GM18505 (cell line): ENCODE measurements at regions not wholly inside any gene's neighbourhood (a gene's known extent, or its start where the extent isn't known, plus 50 kb on each side); places are given as distances from the start of the nearest gene placed in this dataset.

ENCODE experiments used
- ATAC-seq: cut with Tn5 transposase; IDR thresholded peaks from one replicate; pipeline ENCODE4 v1.9.1; 2021; ENCODE audit not compliant: unreplicated experiment
- POLR2A ChIP-seq: IDR thresholded peaks from 4 replicates; pipeline ENCODE4 v1.6.1; 2011; ENCODE audit warnings: borderline replicate concordance; ENCODE audit not compliant: insufficient read depth, insufficient read length; ENCODE audit errors: extremely low read depth

DNA sequence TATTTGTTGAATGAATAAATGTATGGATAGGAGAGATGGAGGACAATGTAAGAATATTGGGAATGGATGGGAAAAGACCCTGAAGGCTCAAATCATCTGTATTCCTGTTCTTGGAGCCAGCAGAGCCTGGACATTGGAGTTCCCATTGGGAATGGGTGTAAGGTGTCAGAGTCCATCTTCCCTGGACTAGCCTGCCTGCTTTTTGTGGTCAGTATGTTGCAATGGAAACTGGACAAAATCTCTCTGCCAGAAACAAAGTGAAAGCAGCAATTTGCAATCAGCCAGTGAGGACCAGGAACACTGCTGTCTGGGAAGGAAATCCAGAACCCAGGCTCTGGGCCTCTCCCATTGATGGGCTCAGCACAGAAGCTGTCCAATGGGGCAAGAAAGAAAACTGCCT is 83.5 kb upstream of the SKOR2 start:
- no peak for ATAC-seq
- TF ChIP-seq POLR2A: no peak

DNA sequence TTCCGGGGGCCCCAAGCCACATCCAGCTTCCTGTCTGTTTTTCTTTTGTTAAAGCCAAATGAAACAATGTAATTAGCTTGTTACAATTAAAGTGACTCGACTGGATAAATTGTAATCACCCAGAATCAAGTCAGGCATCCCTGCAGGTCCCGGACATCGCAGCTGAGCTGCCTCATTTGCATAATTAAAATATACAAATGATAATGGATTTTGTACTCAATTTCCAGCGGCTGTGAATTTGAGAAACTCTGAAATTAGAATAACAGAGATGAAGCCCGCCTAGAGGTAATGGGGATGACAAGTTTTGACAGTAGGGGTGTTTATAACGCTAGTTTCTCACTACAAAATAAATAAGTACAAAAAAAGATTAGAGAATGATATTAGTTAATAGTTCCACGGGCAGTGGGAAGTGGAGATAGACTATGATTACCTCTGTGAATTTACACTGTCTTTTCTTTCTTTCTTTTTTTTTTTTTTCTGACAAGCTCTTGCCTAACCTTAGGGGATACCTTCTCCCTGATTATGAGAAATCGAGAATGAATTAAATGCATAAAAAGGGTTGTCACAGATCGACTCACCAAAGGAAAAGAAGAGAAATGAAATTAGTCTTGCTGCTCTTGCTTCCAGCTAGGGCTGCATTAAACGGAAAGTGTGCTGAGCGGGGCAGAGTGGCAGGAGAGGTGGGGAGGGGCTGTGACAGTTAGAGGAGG is 82.6 kb upstream of the SKOR2 start:
- TF ChIP-seq POLR2A: no peak
- no peak for ATAC-seq

DNA sequence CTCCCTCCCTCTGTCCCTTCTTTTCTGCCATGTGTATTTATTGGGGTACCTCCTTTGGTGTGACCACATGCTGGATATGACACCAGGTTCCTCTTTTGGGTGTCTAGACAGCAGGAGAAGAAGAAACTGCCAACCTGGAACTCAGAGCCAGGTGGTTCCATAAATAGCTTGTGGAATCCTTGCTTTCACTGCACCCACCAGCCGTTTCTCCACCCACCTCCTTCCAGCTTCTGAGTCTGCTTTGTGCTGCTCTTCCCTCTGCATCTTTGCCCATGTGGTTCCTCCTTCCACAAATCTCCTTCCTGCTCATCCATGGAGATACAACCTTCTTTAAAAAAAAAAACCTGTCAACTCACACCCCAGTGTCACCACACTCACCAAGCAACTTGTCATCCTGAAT is 80.2 kb upstream of the SKOR2 start:
- ATAC-seq: no peak
- no peak for TF ChIP-seq POLR2A

DNA sequence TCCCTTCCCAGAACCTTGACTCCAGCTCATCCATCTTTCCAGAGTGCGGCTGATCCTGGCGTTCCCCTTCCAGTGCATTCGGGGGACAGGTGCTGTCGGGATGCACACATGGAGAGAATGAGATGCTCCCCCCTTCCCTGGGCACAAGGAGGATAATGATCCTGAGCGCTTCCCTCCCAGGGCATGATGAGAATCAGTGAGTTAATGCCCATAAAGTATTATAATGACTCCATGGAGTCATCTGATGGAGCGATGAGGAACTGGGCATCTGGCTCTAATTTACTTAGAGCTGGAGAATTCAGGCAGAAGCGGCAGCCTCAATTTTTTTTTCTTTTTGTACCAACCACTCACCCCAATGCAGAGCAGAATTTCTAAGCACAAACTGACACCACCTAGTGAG is 79.6 kb upstream of the SKOR2 start:
- TF ChIP-seq POLR2A: no peak
- no peak for ATAC-seq

DNA sequence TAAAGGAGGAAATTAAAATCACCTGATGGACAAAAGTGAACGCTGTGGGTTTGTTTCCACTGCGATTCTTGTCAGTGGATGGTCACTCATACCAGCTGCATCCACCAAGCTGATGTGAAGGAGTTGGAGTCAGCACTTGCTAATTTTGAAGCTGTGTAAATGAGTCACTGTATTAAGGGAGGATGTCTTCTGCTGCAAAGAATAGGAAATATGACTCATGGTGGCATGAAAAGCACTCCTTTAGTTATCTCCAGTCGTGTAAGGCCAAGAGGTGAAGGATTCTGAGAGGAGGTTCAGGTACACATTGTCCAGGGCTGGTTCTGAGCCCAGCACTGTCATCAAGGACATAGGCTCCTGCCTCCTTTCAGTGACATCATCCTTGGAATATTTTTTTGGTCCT is 71.7 kb upstream of the SKOR2 start:
- TF ChIP-seq POLR2A: no peak
- no peak for ATAC-seq

DNA sequence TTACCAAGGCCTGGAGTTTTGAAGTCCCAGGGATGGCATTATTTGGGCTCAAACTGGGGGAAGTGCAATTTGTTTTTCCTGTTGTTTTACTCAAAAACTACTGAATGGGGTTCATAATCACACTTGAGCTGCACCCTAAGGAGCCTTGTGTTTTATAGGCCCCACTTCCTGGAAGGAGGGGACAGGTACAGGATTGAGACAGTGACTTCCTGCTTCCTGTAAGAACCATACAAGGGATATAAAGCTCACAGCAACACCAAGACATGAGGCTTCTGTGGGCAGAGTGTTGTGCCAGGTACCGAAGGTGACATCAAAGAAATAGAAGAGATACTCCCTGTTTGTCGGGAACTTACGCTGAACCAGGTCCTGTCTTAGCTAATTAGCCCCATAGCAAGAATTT is 70.4 kb upstream of the SKOR2 start:
- no peak for TF ChIP-seq POLR2A
- ATAC-seq: no peak

DNA sequence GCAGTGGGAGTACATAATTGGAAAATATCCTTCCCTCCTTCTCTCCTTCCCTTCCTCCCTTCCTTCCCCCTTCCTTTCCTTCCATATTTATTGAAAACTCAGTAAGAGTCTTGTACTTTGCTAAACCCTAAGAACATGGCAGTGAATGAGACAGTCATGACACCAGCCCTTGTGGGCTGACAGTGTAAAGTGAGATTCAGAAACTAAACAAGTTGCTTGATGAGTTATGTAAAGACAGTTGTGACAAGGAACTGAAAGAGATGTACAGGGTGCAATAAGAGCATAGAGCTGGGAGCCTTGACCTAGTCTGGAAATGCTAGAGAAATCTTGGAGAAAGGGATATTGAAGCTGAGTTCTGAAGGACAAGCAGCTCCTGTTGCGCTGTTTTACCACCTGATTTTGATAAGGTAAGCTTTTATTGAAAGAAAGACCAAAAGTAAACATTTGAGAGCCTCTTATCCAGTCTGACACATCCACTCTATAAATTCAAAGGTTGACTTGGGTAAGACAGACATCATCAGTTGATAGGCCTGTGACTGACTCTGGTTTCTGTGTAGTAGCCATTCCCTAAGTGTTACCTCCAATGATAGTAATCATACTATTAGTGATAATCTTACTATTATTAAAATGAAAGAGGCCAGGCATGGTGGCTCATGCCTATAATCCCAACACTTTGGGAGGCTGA is 66.5 kb upstream of the SKOR2 start:
- TF ChIP-seq POLR2A: no peak
- ATAC-seq: no peak

DNA sequence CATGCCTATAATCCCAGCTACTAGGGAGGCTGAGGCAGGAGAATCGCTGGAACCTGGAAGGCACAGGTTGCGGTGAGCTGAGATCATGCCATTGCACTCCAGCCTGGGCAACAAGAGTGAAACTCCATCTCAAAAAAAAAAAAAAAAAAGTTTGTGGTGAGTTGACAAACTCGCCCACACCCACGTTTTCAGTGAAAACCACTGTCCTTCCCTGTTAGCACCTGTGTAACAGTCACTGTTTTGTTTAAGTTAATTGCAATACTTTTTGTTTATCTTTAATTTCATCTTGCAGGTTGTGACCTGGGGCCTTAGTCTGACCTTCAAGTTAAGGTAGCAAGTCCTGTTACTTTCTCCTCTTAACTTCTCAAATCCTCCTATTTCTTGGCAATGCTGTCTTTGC is 65.5 kb upstream of the SKOR2 start:
- no peak for TF ChIP-seq POLR2A
- ATAC-seq: no peak

DNA sequence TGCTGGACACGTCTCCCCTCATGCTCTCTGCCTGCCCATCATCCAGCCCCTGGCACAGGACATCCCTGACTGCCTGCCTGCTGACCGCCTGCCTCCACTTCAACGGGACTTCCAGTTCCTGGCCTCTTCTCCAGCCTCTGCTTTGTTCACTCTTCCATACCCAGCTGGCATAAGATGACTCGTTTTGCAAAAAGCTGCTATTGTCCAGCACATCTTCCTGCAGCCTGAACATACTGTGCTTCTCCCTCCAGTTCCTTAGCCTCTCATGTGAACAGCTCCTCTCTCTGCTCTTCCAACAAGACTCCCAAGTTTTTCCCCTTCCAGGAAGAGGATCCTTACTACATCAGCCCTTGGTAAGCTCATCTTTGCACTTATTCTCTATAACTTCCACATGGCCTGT is 62.4 kb upstream of the SKOR2 start:
- no peak for TF ChIP-seq POLR2A
- no peak for ATAC-seq

DNA sequence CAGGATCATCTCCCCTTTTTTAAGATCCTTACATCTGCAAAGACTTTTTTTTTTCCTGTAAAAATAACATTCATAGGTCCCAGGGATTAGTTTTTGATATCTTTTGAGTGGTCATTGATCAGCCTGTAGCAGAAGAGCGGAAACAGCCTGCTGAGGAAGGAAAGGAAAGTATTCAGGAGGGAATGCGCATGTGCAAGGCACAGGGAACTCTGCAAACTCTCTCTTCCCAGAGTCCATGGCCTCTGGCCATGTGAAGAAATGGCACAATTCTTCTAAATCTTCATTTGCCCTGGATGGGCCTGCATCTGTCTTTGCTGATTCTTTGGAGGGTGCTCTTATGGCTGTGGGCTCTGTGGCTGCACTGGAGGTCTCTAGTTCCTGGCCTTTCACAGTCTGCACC is 60.1 kb upstream of the SKOR2 start:
- ATAC-seq: no peak
- TF ChIP-seq POLR2A: no peak
